Chondrocyte (in vitro differentiated cells): ENCODE measurements at regions not wholly inside any gene's neighbourhood (a gene's known extent, or its start where the extent isn't known, plus 50 kb on each side); places are given as distances from the start of the nearest gene placed in this dataset.

Source experiments
- DNase-seq: peaks from one replicate; pipeline ENCODE4 v3.0.0; 2021; ENCODE audit warnings: mixed read lengths, low spot score
- H3K27ac Mint-ChIP-seq: one replicate; pipeline ENCODE4 v1.8.0; 2021; ENCODE audit warnings: mild to moderate bottlenecking, moderate library complexity, mixed read lengths; ENCODE audit not compliant: unreplicated experiment
- H3K27me3 Mint-ChIP-seq: 2 replicates; pipeline ENCODE4 v1.8.0; 2021; ENCODE audit warnings: low read depth, mixed read lengths
- H3K36me3 Mint-ChIP-seq: 2 replicates; pipeline ENCODE4 v1.8.0; 2021; ENCODE audit warnings: low read depth, mixed read lengths
- H3K4me1 Mint-ChIP-seq: 2 replicates; pipeline ENCODE4 v1.8.0; 2021; ENCODE audit warnings: low read depth, mild to moderate bottlenecking, mixed read lengths
- H3K4me3 Mint-ChIP-seq: one replicate; pipeline ENCODE4 v1.8.0; 2021; ENCODE audit warnings: mild to moderate bottlenecking, moderate library complexity, mixed read lengths; ENCODE audit not compliant: unreplicated experiment
- H3K9me3 Mint-ChIP-seq: 2 replicates; pipeline ENCODE4 v1.8.0; 2021; ENCODE audit warnings: low read depth, mixed read lengths
- TF ChIP-seq, protein P1 (sequence below): fragments of 200-600 bp; sonication (generic); IDR thresholded peaks from 2 replicates; pipeline ENCODE4 v1.5.0; 2021; ENCODE audit warnings: antibody characterized with exemption, mild to moderate bottlenecking, moderate library complexity

DNA sequence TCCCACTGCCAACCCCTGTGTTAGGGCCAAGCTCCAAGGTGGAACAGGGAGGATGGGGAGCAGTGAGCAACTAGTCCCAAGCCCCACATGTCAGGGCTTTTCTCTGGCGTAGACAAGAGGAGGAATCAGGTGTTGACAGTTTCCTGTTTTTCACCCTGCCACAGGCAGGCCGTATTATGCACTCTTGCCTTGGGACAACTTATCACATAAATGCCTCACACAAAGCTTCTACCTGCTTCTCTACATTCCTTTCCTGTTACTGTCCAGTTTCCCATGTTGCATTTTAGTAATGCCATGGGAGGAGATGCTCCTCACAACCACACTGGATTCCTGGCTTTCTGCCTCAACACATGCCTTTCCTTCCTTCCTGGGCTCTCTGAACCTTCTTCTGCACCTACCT, 381.2 kb upstream of the ATP11B start:
- no peak overlapping the region for H3K4me3 Mint-ChIP-seq
- no peak overlapping the region for H3K27ac Mint-ChIP-seq
- peaks cover 4% of the 10 kb centered on the region for H3K4me1 Mint-ChIP-seq
- peaks cover 2% of the 10 kb centered on the region for H3K9me3 Mint-ChIP-seq
- peaks cover 3% of the 10 kb centered on the region for H3K27me3 Mint-ChIP-seq
- no peak for DNase-seq
- TF ChIP-seq, protein P1, sequence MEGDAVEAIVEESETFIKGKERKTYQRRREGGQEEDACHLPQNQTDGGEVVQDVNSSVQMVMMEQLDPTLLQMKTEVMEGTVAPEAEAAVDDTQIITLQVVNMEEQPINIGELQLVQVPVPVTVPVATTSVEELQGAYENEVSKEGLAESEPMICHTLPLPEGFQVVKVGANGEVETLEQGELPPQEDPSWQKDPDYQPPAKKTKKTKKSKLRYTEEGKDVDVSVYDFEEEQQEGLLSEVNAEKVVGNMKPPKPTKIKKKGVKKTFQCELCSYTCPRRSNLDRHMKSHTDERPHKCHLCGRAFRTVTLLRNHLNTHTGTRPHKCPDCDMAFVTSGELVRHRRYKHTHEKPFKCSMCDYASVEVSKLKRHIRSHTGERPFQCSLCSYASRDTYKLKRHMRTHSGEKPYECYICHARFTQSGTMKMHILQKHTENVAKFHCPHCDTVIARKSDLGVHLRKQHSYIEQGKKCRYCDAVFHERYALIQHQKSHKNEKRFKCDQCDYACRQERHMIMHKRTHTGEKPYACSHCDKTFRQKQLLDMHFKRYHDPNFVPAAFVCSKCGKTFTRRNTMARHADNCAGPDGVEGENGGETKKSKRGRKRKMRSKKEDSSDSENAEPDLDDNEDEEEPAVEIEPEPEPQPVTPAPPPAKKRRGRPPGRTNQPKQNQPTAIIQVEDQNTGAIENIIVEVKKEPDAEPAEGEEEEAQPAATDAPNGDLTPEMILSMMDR = no peak
- no peaks in the 10 kb centered on the region for H3K36me3 Mint-ChIP-seq

DNA sequence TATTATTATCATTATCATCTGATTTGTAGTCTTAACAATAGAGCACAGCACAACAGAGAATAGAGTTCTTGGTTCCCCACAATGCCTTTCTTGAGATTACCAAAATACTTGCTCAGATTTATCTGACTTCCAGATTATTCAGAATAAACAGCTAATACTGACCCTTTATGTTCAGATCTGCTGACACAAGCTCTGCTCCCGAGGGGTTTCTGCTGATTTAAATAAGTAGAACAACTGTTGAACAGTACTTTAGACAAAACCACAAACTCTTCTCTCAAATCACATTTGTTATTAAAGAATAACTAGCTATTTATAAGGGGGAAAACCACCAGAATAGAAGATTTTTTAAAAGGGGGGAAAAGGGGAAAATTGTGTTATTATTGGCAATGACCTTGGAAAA, 380.2 kb upstream of the ATP11B start:
- peaks cover 2% of the 10 kb centered on the region for H3K36me3 Mint-ChIP-seq
- H3K9me3 Mint-ChIP-seq = peaks cover 4% of the 10 kb centered on the region
- peaks cover 4% of the 10 kb centered on the region for H3K4me1 Mint-ChIP-seq
- no peak overlapping the region for H3K4me3 Mint-ChIP-seq
- peaks cover 5% of the 10 kb centered on the region for H3K27me3 Mint-ChIP-seq
- no peak for DNase-seq
- H3K27ac Mint-ChIP-seq = no peak overlapping the region
- TF ChIP-seq, protein P1 = no peak

DNA sequence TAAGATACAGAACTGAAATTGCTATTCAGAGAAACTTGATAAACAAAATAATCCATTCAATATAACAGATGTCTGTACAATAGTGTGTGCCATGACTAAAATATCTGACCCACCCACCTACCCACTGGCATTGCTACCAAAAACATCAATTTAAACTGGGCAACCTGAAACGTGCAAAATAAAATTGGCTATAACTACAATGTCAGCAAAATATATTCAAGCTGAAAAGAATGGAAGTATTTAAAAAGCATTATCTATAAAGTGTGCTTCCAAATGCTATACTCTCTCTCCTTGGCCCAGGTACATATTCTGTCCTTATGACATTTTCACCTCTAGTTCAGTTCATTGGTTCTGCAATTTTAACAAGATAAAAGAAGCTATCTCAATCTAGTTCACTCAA, 379.6 kb upstream of the ATP11B start:
- DNase-seq = no peak
- Mint-ChIP-seq H3K4me3 (no peak overlapping the region), H3K4me1 (peaks cover 4% of the 10 kb centered on the region), H3K27me3 (peaks cover 5% of the 10 kb centered on the region), H3K9me3 (peaks cover 4% of the 10 kb centered on the region), H3K36me3 (peaks cover 2% of the 10 kb centered on the region), H3K27ac (no peak overlapping the region)
- TF ChIP-seq, protein P1 = no peak

DNA sequence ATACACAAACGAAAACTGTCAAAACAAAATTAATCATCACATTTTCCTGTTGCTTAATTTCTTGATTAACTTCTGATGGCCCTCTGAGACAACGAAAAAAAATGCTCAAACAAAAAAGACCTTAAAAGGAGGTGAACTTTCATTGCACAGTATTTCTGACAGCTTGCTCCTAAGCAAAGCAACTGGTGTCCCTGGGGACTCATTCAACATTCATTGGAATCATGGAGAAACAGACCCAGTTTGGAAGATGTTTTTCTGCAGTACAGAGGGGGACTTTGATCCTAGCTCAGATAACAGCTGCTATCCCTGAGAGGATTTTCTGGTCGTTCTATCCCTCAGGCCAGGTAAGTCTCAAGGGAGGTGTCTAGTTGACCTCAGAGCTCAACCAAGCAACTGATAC, 378.7 kb upstream of the ATP11B start:
- Mint-ChIP-seq H3K4me3 (no peak overlapping the region), H3K27me3 (peaks cover 5% of the 10 kb centered on the region), H3K27ac (no peak overlapping the region), H3K4me1 (peaks cover 4% of the 10 kb centered on the region), H3K9me3 (peaks cover 4% of the 10 kb centered on the region), H3K36me3 (peaks cover 2% of the 10 kb centered on the region)
- DNase-seq = no peak
- TF ChIP-seq, protein P1 = no peak

DNA sequence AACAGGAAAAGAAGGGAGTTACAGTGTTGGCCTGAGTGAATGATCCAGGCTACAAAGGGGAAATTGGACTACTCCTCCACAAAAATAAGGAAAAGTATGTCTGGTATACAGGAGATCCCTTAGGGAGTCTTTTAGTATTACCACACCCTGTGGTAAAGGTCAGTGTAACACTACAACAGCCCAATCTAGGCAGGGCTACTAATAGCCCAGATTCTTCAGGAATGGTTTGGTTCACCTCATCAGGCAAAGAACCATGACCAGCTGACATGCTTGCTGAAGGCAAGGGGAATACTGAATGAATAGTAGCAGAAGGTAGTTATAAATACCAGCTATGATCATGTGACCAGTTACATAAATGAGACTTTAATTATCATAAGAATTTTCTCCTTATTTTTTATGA, 372.6 kb upstream of the ATP11B start:
- H3K27me3 Mint-ChIP-seq = peaks cover 2% of the 10 kb centered on the region
- no peak for DNase-seq
- TF ChIP-seq, protein P1 = no peak
- no peak overlapping the region for H3K27ac Mint-ChIP-seq
- no peak overlapping the region for H3K4me3 Mint-ChIP-seq
- peaks cover 4% of the 10 kb centered on the region for H3K4me1 Mint-ChIP-seq
- H3K36me3 Mint-ChIP-seq = peaks cover 2% of the 10 kb centered on the region
- H3K9me3 Mint-ChIP-seq = peaks cover 4% of the 10 kb centered on the region
